ENCODE measurements at regions not wholly inside any gene's neighbourhood (a gene's known extent, or its start where the extent isn't known, plus 50 kb on each side); places are given as distances from the start of the nearest gene placed in this dataset.

GRCh38 chr2:192345287-192345686, 150.6 kb upstream of the TMEFF2 start (continued):
- TF ChIP-seq CHD7 (IDR thresholded peaks at IDR 0.05; ENCODE audit: insufficient replicate concordance, low read length) (no peak), RXRA (IDR thresholded peaks at IDR 0.05; ENCODE audit: insufficient read depth, low read depth, low read length) (no peak), SP1 (IDR thresholded peaks at IDR 0.05; ENCODE audit: low read depth, low read length) (no peak), POU5F1 (IDR thresholded peaks at IDR 0.05; ENCODE audit: low read depth, low read length) (no peak)
